ENCODE measurements at regions not wholly inside any gene's neighbourhood (a gene's known extent, or its start where the extent isn't known, plus 50 kb on each side); places are given as distances from the start of the nearest gene placed in this dataset.

GRCh38 chr20:41903586-41903985 lies 285.4 kb upstream of the CHD6 start:
- H2AK5ac ChIP-seq (ENCODE audit: low read depth, low read length) = no peak overlapping the region
- no peaks in the 10 kb centered on the region for H3K36me3 ChIP-seq (ENCODE audit: control insufficient read depth, insufficient read depth, low read length)
- intact Hi-C loops (cut with micrococcal nuclease) = no loop called here
- no peaks in the 10 kb centered on the region for H3K4me1 ChIP-seq (ENCODE audit: control insufficient read depth, insufficient read depth, low read length)
- DNase-seq = no peak
- no peak overlapping the region for H2BK120ac ChIP-seq (ENCODE audit: low read depth, low read length)
- no peak overlapping the region for H3K4me3 ChIP-seq (ENCODE audit: insufficient read depth, low read depth, low read length)
- no peak overlapping the region for H3K4me2 ChIP-seq (ENCODE audit: low read depth, low read length)
- no peak overlapping the region for H3K23ac ChIP-seq (ENCODE audit: low read depth, low read length)
- no peak overlapping the region for H3K56ac ChIP-seq (ENCODE audit: extremely low read depth, insufficient read depth, low read length)
- H2BK15ac ChIP-seq (ENCODE audit: low read depth, low read length) = no peak overlapping the region
- no peak overlapping the region for H2AK9ac ChIP-seq (replicated peaks; ENCODE audit: low read depth, low read length, poor library complexity)
- no peak overlapping the region for H4K8ac ChIP-seq (ENCODE audit: low read depth in 2 of 2, low read length in 2 of 2)
- H2AFZ ChIP-seq (replicated peaks; ENCODE audit: low read length, poor library complexity) = no peak overlapping the region
- H3K27ac ChIP-seq (ENCODE audit: insufficient read depth, low read length) = no peak overlapping the region
- dilution Hi-C loops (cut with HindIII; ENCODE audit: low sequenced_read_pairs, unreplicated experiment) = no loop called here
- no peak overlapping the region for H4K5ac ChIP-seq (ENCODE audit: low read depth, low read length)
- in situ Hi-C loops (cut with MboI; ENCODE audit: low sequenced_read_pairs) = no loop called here
- H3K18ac ChIP-seq (ENCODE audit: low read depth, low read length) = no peak overlapping the region
- no peak overlapping the region for H3K9ac ChIP-seq (ENCODE audit: low read depth, low read length)
- WGBS, 2 experiments (ENCODE audit: extremely low coverage in 2 of 2, insufficient read length in 1 of 2) = 0% methylated on average over 2 of the region's 4 CpGs; no CpG with 5 or more reads in 1 of the 2 experiments
- H3K79me1 ChIP-seq (ENCODE audit: low read depth in 1 of 2, low read length in 2 of 2) = no peaks in the 10 kb centered on the region
- no peak overlapping the region for H2BK20ac ChIP-seq (ENCODE audit: low read depth, low read length)
- TF ChIP-seq MAZ (IDR thresholded peaks at IDR 0.05; ENCODE audit: borderline replicate concordance, low read depth, low read length) (no peak), SMC3 (IDR thresholded peaks at IDR 0.05; ENCODE audit: low read depth, low read length) (no peak), CHD1 (IDR thresholded peaks at IDR 0.05; ENCODE audit: low read depth, low read length) (no peak), ELK1 (IDR thresholded peaks at IDR 0.05; ENCODE audit: borderline replicate concordance, low read depth, low read length) (no peak), BHLHE40 (IDR thresholded peaks at IDR 0.05; ENCODE audit: low read depth, low read length) (no peak), CTCF (conservative IDR thresholded peaks at IDR 0.05; ENCODE audit: low read depth, low read length) (no peak), FOS (IDR thresholded peaks at IDR 0.05; ENCODE audit: low read depth, low read length) (no peak), RAD21 (IDR thresholded peaks at IDR 0.05; ENCODE audit: low read length) (no peak), NFE2L2 (IDR thresholded peaks at IDR 0.05; ENCODE audit: low read depth, low read length) (no peak), RCOR1 (IDR thresholded peaks at IDR 0.05; ENCODE audit: insufficient replicate concordance, low read length) (no peak), MXI1 (IDR thresholded peaks at IDR 0.05; ENCODE audit: borderline replicate concordance, low read depth, low read length) (no peak), CEBPB (IDR thresholded peaks at IDR 0.05; ENCODE audit: low read depth, low read length) (no peak), RFX5 (IDR thresholded peaks at IDR 0.05; ENCODE audit: low read depth, low read length) (no peak)
- no peak overlapping the region for H3K4ac ChIP-seq (ENCODE audit: low read depth, low read length)
- BruUV-seq (replicated peaks) = no TSS peak
- H4K91ac ChIP-seq (ENCODE audit: insufficient read depth, low read depth, low read length) = no peak overlapping the region
- POLR2A ChIA-PET (ENCODE audit: unreplicated experiment) = no interaction called here
- no peaks in the 10 kb centered on the region for H3K9me1 ChIP-seq (ENCODE audit: insufficient read depth, low read length)
- no peak overlapping the region for H3K14ac ChIP-seq (replicated peaks; ENCODE audit: low read depth, low read length)
- CTCF ChIA-PET = no interaction called here
- ATAC-seq (ENCODE audit: low read depth) = no peak
- H3K9me3 ChIP-seq (ENCODE audit: control insufficient read depth, insufficient read depth, low read length) = no peaks in the 10 kb centered on the region
- no peaks in the 10 kb centered on the region for H4K20me1 ChIP-seq (ENCODE audit: insufficient read depth, low read length)
- H3K27me3 ChIP-seq (ENCODE audit: control insufficient read depth, insufficient read depth, low read length) = no peaks in the 10 kb centered on the region
- H2BK5ac ChIP-seq (ENCODE audit: low read depth, low read length, poor library complexity, severe bottlenecking) = no peak overlapping the region
